ENCODE measurements at regions not wholly inside any gene's neighbourhood (a gene's known extent, or its start where the extent isn't known, plus 50 kb on each side); places are given as distances from the start of the nearest gene placed in this dataset.

DNA sequence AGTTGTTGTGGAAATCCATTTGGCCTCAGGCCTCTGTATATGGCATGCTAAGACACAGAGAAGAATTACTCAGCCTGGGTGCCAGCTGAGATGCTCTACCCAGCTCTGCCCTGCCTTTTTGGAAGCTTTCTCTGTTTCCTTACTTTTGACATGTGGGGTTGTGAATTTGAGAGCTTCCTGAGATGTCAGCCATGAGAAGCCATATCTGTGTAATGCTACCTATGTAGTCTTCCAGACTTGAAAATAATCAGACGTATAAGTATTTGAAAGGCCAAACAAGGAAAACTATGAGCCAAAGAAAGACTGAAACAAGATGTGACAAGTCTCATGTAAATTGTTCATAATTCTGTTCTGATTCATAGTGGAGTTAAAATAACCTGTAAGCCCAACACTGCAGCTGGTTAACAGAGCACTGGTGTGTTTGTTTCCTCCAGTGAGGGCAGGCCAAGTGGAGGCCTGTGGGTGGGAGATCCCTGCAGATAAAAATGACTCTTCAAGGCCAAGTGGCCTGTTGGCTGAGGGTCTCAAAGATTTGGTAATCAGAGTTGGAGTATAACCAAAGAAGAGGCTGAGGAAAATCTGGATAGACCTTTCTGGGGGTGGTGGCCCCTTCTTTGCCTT, 94.0 kb downstream of the TMX1 start:
- 22% methylated on average over 1 of the region's 1 CpG for WGBS

GRCh38 chr14:51334566-51334965, 94.5 kb downstream of the TMX1 start:
- no peak overlapping the region for H3K4me3 ChIP-seq (ENCODE audit: low read depth, low read length)
- no peak overlapping the region for H3K27ac ChIP-seq (ENCODE audit: low read depth)
- 34% methylated on average over 5 of the region's 5 CpGs for WGBS
- H3K36me3 ChIP-seq (ENCODE audit: insufficient read depth) = no peaks in the 10 kb centered on the region
- DNase-seq (ENCODE audit: extremely low spot score) = no peak
- peaks cover 3% of the 10 kb centered on the region for H3K4me1 ChIP-seq (ENCODE audit: insufficient read depth)

More for the DNA sequence above, 94.0 kb downstream of the TMX1 start:
- Histone ChIP-seq H3K4me1 (ENCODE audit: insufficient read depth) (peaks cover 3% of the 10 kb centered on the region), H3K36me3 (ENCODE audit: insufficient read depth) (no peaks in the 10 kb centered on the region), H3K27ac (ENCODE audit: low read depth) (no peak overlapping the region), H3K4me3 (ENCODE audit: low read depth, low read length) (no peak overlapping the region)
- DNase-seq (ENCODE audit: extremely low spot score) = no peak

GRCh38 chr14:51335531-51335930, 95.5 kb downstream of the TMX1 start:
- no peak overlapping the region for H3K27ac ChIP-seq (ENCODE audit: low read depth)
- 16% methylated on average over 2 of the region's 2 CpGs for WGBS

GRCh38 chr14:51335961-51336723, 96.1 kb downstream of the TMX1 start:
- Histone ChIP-seq H3K4me1 (ENCODE audit: insufficient read depth) (peaks cover 3% of the 10 kb centered on the region), H3K27ac (ENCODE audit: low read depth) (no peak overlapping the region)
- no peak for DNase-seq (ENCODE audit: extremely low spot score)

More at GRCh38 chr14:51335531-51335930, 95.5 kb downstream of the TMX1 start:
- H3K36me3 ChIP-seq (ENCODE audit: insufficient read depth) = no peaks in the 10 kb centered on the region
- H3K4me1 ChIP-seq (ENCODE audit: insufficient read depth) = peaks cover 3% of the 10 kb centered on the region
- H3K4me3 ChIP-seq (ENCODE audit: low read depth, low read length) = no peak overlapping the region
- no peak for DNase-seq (ENCODE audit: extremely low spot score)

GRCh38 chr14:51336734-51337133, 96.7 kb downstream of the TMX1 start:
- peaks cover 3% of the 10 kb centered on the region for H3K4me1 ChIP-seq (ENCODE audit: insufficient read depth)
- no peak for DNase-seq (ENCODE audit: extremely low spot score)
- 46% methylated on average over 2 of the region's 2 CpGs for WGBS
- no peak overlapping the region for H3K4me3 ChIP-seq (ENCODE audit: low read depth, low read length)
- no peaks in the 10 kb centered on the region for H3K36me3 ChIP-seq (ENCODE audit: insufficient read depth)
- no peak overlapping the region for H3K27ac ChIP-seq (ENCODE audit: low read depth)

More at GRCh38 chr14:51335961-51336723, 96.1 kb downstream of the TMX1 start:
- Histone ChIP-seq H3K36me3 (ENCODE audit: insufficient read depth) (no peaks in the 10 kb centered on the region), H3K4me3 (ENCODE audit: low read depth, low read length) (no peak overlapping the region)
- 75% methylated on average over 3 of the region's 3 CpGs for WGBS

GRCh38 chr14:51337520-51337919, 97.5 kb downstream of the TMX1 start:
- Histone ChIP-seq H3K27ac (ENCODE audit: low read depth) (no peak overlapping the region), H3K36me3 (ENCODE audit: insufficient read depth) (no peaks in the 10 kb centered on the region), H3K4me3 (ENCODE audit: low read depth, low read length) (no peak overlapping the region), H3K4me1 (ENCODE audit: insufficient read depth) (peaks cover 3% of the 10 kb centered on the region)
- DNase-seq (ENCODE audit: extremely low spot score) = no peak
- WGBS = 71% methylated on average over 4 of the region's 4 CpGs

- no peaks in the 10 kb centered on the region for H3K36me3 ChIP-seq (ENCODE audit: insufficient read depth)
- no peaks in the 10 kb centered on the region for H3K4me1 ChIP-seq (ENCODE audit: insufficient read depth)
- no peak overlapping the region for H3K27ac ChIP-seq (ENCODE audit: low read depth)
- 94% methylated on average over 2 of the region's 2 CpGs for WGBS
- H3K4me3 ChIP-seq (ENCODE audit: low read depth, low read length) = no peak overlapping the region
- DNase-seq (ENCODE audit: extremely low spot score) = no peak
Measured at GRCh38 chr14:51341338-51341737, 101.3 kb downstream of the TMX1 start.

- no peak for DNase-seq (ENCODE audit: extremely low spot score)
- 95% methylated on average over 4 of the region's 4 CpGs for WGBS
- Histone ChIP-seq H3K36me3 (ENCODE audit: insufficient read depth) (no peaks in the 10 kb centered on the region), H3K4me1 (ENCODE audit: insufficient read depth) (no peaks in the 10 kb centered on the region), H3K4me3 (ENCODE audit: low read depth, low read length) (no peak overlapping the region), H3K27ac (ENCODE audit: low read depth) (no peak overlapping the region)
Measured at GRCh38 chr14:51342226-51342625, 102.2 kb downstream of the TMX1 start.

- no peak overlapping the region for H3K27ac ChIP-seq (ENCODE audit: low read depth)
- no peaks in the 10 kb centered on the region for H3K4me1 ChIP-seq (ENCODE audit: insufficient read depth)
- no peak for DNase-seq (ENCODE audit: extremely low spot score)
- 95% methylated on average over 20 of the region's 20 CpGs for WGBS
- no peaks in the 10 kb centered on the region for H3K36me3 ChIP-seq (ENCODE audit: insufficient read depth)
- no peak overlapping the region for H3K4me3 ChIP-seq (ENCODE audit: low read depth, low read length)
Measured at GRCh38 chr14:51351997-51352396, 112.0 kb downstream of the TMX1 start.

DNA sequence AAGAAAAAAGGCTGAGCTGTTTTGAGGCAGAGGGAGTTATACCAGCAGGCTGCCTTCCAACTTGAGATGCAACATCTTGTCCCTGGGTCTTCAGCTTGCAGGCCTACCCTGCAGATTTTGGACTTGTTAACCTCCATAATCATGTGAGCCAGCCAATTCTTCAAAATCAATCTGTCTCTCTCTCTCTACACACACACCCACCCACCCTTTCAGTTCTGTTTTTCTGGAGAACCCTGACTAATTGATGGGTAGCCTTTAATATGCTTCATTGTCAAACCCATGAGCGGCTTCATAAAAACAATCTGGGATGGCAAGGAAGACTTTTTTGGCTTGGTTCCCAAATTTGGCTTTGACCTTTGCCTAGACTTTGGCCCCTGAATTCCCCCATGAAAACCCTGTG, 113.9 kb downstream of the TMX1 start:
- 95% methylated on average over 1 of the region's 1 CpG for WGBS
- no peak for DNase-seq (ENCODE audit: extremely low spot score)
- H3K27ac ChIP-seq (ENCODE audit: low read depth) = no peak overlapping the region
- H3K36me3 ChIP-seq (ENCODE audit: insufficient read depth) = no peaks in the 10 kb centered on the region
- no peaks in the 10 kb centered on the region for H3K4me1 ChIP-seq (ENCODE audit: insufficient read depth)
- H3K4me3 ChIP-seq (ENCODE audit: low read depth, low read length) = no peak overlapping the region

DNA sequence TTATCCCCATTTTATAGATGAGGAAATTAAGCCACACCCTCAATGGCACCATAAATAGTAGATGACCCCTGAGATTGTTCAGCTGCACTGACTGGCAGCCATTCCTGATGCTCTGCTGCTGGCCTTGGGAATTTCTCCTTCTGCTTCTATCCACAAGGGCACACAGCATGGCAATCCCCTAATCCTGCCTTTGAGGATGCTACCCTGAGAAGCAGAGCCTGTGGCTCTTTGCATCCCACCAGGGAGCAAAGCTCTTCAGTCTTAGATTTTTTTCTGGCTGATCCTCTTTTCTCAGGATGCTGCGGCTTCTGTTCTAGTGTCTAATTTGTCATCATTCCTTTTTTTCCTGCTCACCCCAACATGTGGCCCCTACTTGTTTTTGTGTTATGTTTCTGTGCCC, 114.8 kb downstream of the TMX1 start:
- WGBS = 98% methylated on average over 1 of the region's 1 CpG

GRCh38 chr14:51356381-51356780, 116.3 kb downstream of the TMX1 start:
- DNase-seq (ENCODE audit: extremely low spot score) = no peak
- Histone ChIP-seq H3K36me3 (ENCODE audit: insufficient read depth) (no peaks in the 10 kb centered on the region), H3K4me1 (ENCODE audit: insufficient read depth) (no peaks in the 10 kb centered on the region), H3K27ac (ENCODE audit: low read depth) (no peak overlapping the region), H3K4me3 (ENCODE audit: low read depth, low read length) (no peak overlapping the region)
- 83% methylated on average over 5 of the region's 5 CpGs for WGBS

More for the DNA sequence above, 114.8 kb downstream of the TMX1 start:
- no peak for DNase-seq (ENCODE audit: extremely low spot score)
- H3K4me1 ChIP-seq (ENCODE audit: insufficient read depth) = no peaks in the 10 kb centered on the region
- H3K36me3 ChIP-seq (ENCODE audit: insufficient read depth) = no peaks in the 10 kb centered on the region
- no peak overlapping the region for H3K27ac ChIP-seq (ENCODE audit: low read depth)
- H3K4me3 ChIP-seq (ENCODE audit: low read depth, low read length) = no peak overlapping the region

DNA sequence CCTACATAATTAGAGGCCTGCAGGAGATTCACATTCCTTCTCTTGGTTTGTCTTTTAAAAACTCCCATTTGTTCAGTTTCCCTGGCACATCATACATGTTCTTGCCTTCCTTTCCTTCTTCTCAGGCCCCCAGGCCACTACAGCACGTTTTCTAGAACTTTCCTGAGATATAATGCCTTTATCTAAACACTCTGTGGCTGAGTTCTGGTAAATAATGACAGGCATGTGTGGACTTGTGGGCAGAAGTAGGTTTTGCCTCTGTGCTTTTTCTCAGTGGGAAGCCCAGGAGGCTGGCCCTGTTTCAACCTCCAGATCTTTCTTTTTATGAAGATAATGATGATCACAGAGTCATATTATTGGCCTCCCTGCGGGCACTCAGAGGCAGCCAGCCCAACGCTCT, 117.2 kb downstream of the TMX1 start:
- no peak for DNase-seq (ENCODE audit: extremely low spot score)
- Histone ChIP-seq H3K4me3 (ENCODE audit: low read depth, low read length) (no peak overlapping the region), H3K27ac (ENCODE audit: low read depth) (no peak overlapping the region), H3K4me1 (ENCODE audit: insufficient read depth) (no peaks in the 10 kb centered on the region), H3K36me3 (ENCODE audit: insufficient read depth) (no peaks in the 10 kb centered on the region)
- 67% methylated on average over 3 of the region's 3 CpGs for WGBS

GRCh38 chr14:51360592-51360991, 120.5 kb downstream of the TMX1 start:
- no peak overlapping the region for H3K27ac ChIP-seq (ENCODE audit: low read depth)
- no peak for DNase-seq (ENCODE audit: extremely low spot score)
- WGBS = 93% methylated on average over 7 of the region's 7 CpGs
- H3K36me3 ChIP-seq (ENCODE audit: insufficient read depth) = no peaks in the 10 kb centered on the region
- no peaks in the 10 kb centered on the region for H3K4me1 ChIP-seq (ENCODE audit: insufficient read depth)
- no peak overlapping the region for H3K4me3 ChIP-seq (ENCODE audit: low read depth, low read length)

Measured in urinary bladder (tissue), 3 donors.